G401.6 (cell line): ENCODE measurements at regions not wholly inside any gene's neighbourhood (a gene's known extent, or its start where the extent isn't known, plus 50 kb on each side); places are given as distances from the start of the nearest gene placed in this dataset.
"Not testable (repeated sequence)": the region's sequence is repeated elsewhere in the genome, so short reads cannot be mapped to it uniquely, and the experiment has no call there.

Source experiments
- FAIRE-seq: peaks from 2 replicates; lab custom pipeline; 2012; peaks lifted over from hg19 to GRCh38; lab: Jason Lieb, UNC

DNA sequence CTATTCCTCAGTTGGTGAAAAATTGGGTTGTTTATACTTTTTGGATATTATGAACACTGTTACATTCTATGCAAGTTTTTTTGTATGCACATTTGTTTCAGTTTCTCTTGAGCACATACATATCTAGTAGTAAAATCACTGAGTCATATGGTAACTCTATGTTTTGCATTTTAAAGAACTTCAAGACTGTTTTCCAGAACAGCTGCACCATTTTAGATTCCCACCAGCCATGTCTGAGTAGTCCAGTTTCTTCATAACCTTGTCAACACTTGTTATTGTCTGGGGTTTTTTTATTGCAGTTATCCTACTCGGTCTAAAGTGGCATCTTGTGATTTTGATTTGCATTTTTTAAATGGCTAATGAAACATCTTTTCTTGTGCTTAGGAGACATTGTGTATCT lies 100.3 kb upstream of the OTOS start:
- FAIRE-seq: no peak

DNA sequence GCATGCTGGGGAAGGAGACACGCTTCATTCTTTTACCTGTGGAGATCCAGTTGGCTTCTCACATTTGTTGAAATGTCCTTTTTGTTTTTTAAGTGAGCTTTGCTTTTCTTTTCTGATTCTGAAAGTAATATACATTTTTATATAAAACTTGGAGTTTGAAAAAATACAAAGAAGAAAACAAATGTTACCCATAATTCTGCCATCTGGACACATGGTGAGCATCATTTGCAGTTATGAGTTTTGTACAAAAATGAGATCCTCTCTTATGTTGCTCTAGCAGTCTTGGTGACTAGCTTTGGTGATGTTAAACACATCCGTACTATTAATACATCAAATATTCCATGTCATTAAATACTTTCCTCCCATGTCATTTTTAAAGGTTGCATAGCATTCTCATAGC lies 101.1 kb upstream of the OTOS start:
- no peak for FAIRE-seq

DNA sequence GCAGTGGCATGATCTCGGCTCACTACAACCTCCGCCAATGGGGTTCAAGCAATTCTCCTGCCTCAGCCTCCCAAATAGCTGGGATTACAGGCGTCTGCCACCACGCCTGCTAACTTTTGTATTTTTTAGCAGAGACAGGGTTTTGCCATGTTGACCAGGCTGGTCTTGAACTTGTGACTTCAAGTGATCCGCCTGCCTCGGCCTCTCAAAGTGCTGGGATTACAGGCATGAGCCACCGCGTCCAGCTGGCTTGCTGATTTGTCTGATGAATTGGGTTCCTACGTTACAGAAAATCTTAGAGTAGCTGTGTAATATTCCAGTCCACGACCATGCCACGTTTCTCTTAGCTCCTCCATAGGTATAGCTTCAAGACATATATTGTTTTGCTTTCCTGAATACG lies 102.6 kb upstream of the OTOS start:
- FAIRE-seq: not testable (repeated sequence)

DNA sequence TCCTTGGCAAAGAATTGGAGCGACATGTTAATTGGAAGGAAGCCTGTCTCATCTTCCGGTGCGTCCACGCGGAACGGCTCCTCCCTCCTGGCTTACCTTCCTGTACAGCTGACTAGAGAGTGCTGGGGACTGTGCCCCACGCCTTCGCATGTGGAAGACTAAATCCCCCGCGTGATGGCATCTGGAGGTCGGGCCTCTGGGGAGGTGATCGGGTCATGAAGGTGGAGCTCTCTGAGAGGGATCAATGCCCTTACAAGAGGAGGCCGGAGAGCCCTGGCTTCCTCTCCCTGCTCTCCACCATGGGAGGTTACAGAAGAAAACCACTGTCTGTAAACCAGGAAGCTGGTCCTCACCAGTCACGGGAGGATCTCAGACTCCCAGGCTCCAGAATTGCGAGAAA lies 104.1 kb upstream of the OTOS start:
- no peak for FAIRE-seq

DNA sequence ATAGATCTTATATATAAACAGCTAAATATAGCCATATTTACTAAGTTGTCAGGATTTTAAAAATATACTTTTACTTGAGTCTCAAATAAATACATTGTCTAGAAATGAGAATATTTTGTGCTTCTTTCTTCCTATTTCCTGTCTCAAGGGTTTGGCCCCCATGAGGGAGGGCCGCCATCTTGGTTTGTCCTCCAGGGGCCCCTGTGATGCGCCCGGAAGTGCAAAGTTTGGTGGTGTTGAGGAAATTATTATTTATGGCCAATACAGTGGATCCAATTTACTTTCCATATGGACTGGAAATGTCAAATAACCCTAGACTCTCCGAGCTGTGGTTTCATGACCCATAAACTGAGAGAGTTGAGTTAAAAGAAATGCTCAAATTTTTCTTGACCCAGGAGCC lies 104.7 kb upstream of the OTOS start:
- no peak for FAIRE-seq

DNA sequence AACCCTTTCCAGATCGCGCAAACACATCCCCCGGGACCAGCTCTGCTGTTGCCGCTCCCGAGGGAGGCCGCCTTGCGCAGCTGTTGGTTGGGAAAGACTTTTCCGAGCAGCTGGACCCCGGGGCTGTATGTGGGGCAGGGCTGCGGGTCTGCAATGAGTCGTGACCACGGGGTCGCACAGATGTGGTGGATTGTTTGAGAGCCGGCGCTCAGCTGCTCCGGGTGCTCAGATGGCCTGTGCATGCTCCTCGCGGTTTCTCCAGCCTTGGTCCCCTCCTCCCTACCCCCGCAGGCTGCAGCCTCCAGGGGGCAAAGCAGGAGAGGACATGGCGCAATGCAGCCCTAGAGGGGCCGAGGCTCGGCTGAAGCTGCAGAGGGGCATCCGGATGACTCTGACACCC lies 105.2 kb upstream of the OTOS start:
- FAIRE-seq: no peak

DNA sequence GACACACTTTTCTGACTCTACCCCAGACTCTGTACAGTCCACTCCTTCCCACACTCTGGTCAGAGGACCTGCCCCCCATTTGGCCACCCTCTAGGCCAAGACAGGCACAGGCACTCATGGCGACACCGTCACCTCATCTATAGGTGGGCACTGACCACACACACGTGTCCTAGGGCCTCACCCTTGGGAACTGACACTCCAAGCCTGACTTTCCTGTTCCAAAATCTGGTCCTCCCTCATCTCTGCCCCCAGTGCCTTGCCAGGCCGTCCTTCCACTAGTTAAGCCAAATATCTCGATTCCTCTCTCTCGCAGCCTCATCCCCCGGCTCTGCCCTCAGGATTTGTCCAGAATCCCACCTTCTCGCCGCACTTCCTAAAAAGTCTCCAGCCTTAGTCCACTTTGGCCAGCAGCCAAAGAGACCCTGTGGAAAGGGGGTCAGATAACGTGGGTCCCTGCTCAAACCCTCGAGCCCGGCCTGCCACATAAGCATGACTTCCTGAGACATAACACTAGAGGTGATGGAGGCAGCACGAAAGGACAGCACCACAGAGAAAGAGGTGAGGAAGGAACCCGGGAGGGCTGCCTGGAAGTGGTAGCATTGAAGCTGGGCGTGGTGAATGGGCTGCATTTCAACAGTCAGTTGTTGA lies 105.8 kb upstream of the OTOS start:
- FAIRE-seq: no peak

DNA sequence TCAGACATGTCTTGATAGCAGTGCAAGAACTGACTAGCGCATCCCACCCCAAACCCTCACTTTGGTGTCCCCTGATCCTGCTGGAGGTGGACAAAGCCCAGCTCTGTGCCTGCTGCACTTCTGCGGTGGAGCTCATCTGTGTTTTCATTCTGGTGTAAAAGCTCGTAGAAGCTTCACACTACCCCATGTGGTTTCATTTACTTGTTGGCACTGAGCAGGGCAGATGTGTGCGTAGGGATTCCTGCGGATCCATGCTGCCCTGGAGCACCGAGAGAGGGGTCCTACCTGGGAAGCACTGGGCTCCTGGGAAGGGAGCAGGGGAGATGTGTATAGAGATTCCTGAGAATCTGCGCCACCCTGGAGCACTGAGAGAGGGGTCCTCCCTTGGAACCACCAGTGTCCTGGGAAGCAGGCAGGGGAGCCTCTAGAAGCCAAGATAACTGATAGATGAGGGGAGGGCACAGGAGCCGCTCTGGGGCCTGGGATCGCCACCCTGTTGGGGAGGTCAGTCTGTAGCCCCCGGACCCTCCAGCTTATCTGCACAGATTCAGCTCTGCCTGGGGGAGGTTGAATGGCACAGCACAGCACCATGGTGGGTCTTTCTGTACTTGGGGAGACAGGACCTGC lies 106.9 kb upstream of the OTOS start:
- no peak for FAIRE-seq

DNA sequence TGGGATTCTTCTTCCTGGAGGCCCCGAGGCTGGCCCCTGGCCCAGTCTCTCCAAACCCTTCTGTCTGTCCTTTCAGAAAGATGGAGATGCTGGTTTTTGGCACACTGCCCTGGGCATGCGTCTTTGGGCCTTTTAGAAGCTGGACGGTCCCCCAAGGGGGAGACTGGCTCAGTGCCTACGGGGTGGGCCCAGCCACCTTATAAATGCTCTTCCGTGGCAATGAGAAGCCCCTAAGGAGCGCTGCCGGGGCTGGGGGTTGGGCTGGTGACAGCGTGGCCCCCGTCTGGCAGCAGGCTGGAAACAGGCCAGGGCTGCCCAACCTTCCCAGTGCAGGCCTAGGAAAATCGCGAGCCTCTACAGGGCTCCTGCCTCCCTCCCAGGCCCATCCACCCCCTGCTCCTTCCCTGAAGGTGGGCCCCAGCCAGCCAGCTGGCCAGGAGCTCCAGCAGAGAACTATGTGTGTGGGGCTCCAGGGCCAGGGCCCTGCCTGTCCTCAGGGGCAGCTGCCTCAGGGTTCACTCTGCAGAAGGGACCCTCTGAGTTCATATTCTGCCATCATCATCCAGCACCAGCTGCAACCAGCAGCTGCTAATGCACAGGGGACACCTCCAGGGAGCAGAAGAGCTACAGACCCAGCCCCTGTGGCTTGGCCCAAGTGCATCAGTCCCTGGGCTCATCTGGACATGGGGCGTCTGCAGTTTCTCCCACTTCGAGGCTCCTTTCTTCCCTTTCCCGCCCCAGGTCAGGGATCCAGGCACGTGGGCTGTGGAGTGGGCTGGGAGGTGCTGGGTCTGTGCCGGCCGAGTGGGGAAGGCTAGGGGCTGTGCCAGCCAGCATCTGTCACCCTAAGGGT lies 107.6 kb upstream of the OTOS start:
- no peak for FAIRE-seq

DNA sequence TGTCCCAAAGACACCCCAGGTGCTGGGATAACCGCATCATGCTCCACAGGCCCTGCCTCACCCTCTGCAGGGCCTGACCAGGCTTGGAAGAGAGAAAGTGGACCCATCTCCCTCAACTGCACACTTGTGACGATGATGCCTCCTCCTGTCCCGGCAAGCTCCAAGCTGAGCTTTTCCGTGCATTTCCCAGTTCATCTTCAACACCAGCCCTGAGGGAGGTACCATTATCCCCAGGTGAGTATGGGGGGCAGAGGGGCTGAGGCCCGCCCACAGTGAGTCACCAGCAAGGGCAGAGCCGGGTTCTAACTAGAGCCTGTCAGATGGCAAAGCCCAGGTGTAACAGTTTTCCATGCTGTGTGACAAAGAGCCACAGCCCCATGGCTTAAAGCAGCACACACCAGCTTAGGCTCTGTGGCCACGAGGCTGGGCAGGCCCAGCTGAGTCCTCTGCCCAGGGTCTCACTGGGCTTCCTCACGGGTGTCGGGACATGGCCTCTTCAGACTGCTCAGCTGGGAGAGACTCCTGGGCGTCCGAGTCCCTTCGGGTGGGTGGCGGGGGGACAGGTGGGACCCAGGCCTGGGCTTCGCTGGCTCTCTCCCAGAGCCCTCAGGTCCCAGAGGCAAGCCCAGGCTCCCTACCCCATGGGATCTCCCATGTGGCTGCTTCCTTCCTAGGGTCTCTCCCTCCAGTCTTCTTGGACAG lies 108.4 kb upstream of the OTOS start:
- FAIRE-seq: no peak

DNA sequence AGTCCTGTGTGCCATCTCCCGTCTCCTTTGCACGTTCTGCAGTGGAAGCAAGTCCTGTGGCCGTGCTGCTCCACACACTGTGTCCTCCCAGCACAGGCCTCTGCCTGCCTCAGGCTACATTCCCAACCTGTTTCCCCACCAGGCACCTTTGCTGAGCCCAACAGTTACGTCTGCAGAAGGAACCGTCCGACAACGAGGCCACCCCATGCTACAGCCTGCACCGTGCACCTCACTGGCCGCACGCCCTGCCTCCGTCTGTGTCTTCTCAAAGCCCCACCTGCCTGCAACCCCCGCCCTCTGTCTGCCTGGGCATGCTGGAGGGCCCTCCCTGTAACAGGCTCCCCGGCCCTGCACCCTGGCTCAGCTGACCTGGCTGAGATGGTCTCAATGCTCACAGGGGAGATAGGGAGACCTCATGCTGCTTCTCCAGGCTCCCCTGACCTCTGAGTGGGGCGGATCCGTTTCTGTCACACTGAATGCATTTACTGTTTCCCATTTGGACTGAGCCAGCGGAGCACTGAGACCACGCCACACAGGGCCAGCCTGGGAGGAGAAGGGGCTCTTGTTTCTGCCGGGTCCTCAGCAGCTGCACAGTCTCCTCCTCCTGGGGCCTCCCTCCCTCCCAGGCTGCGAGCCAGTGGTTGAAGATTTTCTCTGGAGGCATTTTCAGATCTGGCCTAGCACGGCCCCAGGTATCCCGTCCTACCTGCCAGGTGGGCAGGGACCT lies 109.1 kb upstream of the OTOS start:
- FAIRE-seq: no peak

DNA sequence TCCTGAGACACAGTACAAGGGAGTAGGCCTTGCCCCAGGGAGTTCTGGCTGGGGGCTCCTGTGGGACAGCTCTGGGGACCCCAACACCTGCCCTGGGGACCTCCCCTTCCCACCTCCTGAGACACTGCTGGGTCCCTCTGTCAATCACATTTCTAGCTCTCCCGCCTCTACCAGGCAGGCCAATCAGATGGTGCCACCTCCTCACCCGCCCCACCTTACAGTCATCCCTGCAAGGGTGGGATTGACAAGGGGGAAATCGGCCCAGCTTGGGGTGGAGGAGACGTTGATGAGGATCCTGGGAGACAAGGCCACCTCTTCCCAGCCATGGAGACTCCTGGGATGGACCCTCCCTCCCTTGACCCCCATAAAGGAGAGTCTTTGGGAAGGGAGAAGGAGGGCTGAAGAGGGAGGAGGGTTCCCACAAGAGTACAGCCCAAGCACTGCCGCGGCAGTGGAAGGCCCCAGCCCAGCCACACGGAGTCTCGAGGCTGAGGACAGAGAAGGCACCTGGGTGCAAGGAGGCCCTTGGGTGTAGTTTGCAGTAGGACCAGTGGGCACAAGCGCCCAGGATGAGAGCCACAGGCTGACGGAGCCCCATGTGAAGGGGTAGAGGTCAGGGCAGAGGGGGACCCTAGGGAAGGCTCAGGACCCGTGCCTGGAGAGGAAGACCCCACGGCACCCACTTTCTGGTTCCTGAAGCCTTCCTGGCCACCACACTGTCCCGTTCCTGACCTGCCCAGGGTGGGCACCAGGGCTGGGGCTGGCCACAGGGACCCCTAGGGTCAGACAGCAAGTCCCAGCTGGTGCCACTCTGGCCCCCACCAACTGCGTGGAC lies 109.9 kb upstream of the OTOS start:
- FAIRE-seq: no peak

DNA sequence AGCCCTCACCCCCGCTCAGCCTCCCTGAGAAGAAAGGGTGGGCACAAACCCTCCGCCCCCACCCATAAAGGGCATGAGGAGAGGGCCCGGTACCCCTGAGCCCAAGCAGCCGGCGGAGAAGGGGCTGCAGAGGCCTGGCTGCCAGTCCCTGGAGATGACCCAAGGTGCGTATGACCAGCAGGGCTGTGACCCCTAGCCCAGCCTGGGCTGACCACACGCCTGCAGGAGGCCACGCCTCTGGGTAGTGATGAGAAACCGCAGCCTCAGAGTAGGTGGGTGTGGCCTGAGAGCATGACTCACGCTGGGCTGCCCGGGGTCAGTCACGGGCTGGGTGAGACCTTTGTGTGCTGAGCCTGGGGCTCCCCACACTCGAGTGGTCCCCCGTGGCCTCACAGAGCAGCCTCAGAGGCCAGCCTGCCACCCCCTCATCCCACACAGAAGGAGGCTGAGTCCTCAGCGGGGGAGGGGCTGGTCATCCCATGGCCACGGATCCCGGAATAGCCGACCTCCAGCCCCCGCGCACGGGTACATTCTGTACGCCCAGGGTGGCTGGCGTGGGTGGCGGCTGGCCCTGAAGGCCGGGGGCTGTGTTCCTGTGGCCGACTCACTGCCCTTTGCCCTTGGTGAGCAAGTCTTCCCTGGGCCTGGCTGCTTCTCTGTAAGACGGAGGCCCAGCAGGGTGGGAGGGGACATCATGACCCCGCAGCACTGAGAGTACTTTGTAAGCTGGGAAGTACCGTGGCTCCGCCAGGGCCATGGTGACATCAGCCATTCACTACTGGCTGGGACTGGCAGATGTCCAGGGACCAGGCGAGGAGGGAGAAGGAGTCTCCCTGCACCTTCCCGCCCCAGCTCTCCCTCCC lies 110.8 kb upstream of the OTOS start:
- FAIRE-seq: no peak

DNA sequence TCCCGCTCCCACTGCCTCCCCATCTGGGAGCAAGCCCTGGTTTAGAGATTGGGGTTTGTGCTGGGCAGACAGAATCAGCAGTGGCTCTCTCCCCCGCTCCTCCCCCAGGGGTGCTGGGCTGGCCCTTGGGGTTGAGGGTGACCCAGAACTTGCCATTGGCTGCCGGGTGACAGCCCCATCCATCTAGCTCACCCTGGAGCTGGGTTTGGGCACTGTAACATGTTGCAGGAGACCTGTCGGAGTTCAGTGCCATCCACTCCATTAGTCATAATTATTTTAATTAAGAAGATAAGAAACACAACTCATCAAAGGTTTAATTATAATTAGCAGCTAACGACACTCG lies 111.4 kb upstream of the OTOS start:
- no peak for FAIRE-seq

DNA sequence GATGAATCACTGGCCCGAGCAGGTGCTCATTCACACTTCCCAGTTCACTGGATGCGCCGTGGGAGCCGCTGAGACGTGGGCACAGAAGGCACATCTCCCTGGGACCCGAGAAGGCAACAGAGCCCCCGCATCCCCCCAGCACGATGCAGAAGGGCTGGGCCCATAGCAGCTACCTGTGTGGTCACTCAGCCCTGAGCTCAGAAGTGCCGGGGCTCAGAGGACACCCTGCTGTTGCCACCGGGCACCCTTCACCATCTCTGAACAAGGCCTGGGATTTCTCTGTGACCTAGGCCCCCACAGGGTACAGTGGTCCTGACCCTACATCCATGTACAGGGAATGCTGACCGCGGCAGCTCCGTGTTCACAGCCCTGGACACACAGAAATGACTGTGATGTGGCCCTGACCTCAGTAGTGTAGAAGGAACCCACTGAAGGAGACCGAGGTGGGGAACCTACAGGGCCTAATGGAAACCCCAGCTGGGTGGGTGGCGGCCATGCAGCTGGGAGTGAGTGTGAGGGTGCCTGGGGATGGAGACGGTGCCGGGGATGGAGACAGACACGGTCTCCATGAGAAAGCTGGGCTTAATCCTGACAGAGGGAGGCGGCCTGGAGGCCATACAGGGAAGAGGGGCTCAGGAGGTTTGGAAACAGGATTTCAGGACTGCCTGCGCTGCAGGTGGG lies 111.9 kb upstream of the OTOS start:
- no peak for FAIRE-seq

DNA sequence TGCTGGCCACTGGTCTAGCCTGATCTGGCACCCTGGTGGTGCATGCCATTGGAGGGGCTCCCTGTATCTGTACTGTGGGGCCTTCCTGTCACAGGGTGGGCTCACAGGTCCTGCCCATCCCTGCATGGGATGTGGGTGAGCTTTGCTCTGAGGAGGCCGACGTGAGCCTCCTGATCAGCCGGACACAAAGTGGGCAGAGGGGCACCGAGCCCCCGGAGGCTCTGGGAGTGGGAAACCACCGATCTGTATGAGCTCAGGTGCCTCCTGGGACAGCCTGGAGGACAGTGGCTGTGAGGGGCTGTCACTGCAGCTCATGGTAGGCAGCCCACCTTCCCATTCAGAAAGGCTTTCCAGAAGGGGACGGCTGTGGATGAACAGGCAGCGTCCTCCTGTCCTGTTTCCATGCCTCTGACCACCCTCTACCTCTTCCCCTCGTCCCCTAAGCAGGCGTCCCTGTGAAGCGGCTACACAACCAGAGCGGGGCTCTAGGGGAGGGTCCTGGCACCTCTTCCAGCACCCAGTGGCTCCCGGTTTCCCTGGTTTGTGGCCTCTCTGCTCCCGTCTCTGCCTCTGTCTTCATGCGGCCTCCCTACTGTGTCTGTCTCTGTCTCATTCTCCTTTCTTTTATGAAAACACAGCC lies 112.5 kb upstream of the OTOS start:
- no peak for FAIRE-seq

DNA sequence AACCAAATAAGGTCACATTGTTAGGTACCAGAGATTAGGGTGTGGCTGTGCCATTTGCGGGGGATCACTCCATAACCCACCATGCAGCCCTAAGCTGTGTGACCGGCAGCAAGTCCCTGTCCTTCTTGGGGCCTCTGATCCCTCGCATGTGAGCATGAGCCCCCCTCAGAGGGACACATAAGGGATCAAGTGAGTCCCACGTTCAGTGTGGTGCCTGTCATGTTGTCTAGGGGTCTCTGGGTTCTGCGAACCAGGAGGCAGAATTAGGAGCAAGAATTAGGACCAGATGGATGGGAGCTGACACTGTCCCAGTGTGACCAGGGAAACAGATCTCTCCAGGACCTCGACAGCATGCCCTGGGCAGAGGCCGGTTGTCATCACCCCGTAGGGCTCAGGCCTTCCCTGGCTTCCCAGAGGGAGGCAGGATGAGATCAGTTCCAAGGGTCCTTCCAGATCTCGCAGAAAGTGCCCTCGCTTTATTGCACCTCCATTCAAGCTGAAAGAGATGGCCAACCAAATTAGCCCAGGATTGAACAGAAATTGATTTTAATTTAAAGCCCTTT lies 113.2 kb upstream of the OTOS start:
- FAIRE-seq: no peak

DNA sequence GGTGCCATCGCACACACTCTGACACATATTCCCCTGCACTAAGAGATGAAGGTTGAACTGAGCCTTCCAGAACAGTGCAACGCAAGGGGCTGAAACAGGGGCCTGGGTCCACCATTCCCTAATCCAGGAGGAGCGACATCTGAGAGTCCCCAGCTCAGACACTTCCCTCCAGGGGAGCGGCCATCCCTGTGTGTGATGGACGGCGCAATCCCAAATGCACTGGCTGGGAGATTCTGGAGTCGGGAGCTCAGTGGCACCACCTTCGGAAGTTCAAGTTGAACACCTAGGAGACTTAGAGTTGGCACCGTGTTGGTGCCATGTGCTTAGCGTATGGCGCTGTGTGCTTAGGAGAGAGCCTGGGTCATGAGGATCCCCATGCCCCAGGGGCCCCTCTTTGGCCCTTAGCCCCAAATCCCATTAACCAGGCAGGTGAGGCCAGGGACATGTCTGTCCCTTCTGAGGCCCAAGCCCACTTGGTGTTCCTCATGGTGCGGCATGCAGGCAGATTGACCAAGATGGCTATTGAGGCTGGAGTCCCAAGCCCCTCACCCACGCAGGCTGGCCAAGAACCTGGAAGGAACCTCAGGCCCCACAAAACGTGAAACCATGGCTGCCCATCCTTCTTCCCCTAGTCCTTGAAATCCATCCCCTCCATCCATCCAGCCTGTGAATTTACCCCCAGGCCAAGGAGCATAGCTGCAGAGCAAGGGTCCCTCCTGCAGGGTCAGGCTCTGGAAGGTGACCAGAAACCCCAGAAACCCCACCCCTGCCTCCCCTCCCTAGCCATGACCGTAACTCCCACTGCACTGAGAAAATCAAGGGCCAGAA lies 114.1 kb upstream of the OTOS start:
- FAIRE-seq: no peak
